Activated T-helper 1 cell treated with anti-CD3 and anti-CD28 coated beads, Interleukin-2, amount 50 U/mL, for 16 hours (primary cell): ENCODE measurements at regions not wholly inside any gene's neighbourhood (a gene's known extent, or its start where the extent isn't known, plus 50 kb on each side); places are given as distances from the start of the nearest gene placed in this dataset.
"Not testable (repeated sequence)": the region's sequence is repeated elsewhere in the genome, so short reads cannot be mapped to it uniquely, and the experiment has no call there.

ENCODE experiments used
- DNase-seq, 2 donors: peaks; one replicate each; pipeline ENCODE4 v3.0.0-alpha.2; 2020; ENCODE audit warnings: low read depth in 1 of 2, low spot score in 1 of 2

DNA sequence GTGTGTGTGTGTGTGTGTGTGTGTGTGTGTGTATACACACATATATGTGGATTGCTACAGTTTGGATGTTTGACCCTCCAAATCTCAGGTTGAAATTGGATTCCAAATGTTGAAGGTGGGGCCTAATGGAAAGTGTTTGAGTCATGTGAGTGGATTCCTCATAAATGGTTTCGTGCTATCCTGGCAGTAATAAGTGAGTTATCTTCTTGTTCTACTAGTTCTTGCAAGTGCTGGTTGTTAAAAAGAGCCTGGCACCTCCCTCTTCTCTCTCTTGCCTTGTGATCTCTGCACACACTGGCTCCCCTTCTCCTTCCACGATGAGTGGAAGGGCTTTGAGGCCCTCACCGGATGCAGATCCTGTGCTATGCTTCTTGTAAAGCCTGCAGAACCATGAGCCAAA lies 344.1 kb downstream of the SH2D1A start:
- DNase-seq, result no peak

DNA sequence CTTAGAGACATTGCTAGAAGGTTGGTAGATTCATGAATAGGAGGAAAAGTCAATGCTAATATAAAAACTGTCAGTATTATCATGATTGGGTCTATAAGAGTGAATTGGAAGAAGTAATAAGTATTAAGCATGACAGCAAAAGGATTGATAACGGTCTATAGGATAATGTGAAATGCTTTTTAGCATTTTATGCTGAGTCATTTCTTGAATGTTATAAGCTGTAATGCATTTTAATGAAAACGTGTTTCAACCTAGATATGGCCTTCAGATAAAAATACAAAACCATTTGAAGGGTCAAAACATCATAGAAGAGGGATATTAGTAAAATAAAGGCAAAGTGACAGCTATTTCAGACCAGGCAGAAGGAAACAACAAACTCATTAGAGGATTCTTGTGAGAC lies 353.5 kb downstream of the SH2D1A start:
- no peak for DNase-seq

DNA sequence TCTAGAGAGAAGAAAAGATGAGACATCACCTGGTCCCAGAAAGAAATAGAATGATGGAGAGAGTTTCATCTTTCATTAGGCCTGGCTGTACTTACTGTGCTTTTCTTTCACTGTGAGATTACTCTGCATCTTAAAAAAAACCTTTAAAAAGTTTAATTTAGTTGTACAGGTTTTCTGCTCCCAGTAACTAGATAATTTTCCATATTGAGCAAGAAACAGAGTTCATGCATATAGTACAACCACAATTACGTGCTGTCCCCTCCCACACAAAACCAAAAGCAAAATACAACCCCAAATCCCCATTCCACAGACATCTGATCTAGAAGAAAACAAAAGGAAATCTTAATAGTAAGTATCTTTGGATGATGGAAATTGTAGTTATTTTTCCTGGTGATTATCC lies 371.2 kb downstream of the SH2D1A start:
- DNase-seq, result no peak

DNA sequence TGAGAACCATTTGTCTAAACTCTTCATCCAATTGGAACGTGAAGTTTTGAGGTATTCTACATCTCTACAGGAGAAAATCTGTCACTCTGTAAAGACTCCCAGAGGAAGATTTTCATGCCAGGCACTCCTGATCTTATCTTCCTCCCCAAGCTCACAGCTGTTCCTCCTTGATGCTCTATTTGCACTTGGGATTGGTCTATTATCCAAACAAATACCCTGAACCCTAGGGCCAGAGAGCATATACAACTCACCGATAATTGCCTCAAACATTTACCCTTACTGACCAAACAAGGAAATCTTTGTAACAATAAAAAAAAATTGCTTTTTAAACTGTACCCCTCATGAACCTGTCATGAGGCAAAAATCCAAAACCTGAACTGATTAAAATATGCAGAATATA lies 372.7 kb downstream of the SH2D1A start:
- no peak for DNase-seq

DNA sequence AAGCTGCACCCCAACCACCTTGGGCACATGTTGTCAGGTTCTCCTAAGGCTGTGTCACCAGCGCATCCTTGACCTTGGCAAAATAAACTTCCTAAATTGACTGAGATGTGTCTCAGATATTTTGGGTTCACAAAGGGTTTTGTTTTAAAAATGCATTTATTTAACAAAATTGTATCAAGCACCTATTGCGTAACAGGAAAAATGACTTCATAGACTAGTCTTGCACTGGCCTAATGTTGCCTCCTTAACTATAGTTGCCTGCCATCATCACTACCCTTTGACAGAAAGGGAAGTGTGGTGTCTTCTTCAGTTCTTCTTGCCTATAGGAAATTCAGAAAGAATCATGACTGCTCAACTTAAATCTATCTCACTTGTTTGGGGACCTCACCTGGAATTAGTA lies 374.2 kb downstream of the SH2D1A start:
- no peak for DNase-seq

DNA sequence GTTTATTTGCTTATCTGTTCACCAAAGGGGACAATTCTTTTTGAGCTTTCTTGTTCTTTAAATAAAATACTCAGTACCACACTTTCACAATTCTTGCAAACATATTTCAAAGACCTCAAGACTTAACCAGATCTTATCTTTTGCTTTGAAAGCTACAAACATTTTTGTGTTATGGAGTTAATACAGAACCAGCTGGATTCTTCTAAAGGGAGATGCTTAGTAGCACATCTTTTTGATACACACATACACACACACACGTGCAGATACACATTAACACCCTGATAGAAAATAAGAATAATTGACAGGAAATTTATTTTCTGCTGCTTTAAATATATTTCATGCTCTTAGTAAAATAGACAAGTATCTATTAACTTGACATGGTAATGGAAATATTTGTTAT lies 379.1 kb downstream of the SH2D1A start:
- DNase-seq, result no peak

DNA sequence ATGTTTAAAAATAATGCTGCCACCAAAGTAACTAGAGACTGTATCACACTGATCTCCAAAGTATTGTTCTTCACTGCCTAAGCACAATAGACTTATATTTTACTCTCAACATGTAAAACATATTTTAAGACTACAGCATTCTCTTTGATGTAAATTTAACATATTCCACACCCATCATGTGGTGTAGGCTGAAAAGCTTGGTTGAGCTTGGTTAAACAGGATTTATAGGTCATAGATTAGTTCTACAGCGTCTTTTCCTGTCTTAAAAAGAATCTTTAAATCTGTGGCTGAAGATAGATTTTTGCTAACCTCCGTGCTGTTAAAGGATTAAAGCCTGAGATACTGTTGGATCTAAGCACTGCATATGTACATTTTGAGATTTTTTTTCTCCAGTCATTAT lies 379.9 kb downstream of the SH2D1A start:
- DNase-seq, result no peak

DNA sequence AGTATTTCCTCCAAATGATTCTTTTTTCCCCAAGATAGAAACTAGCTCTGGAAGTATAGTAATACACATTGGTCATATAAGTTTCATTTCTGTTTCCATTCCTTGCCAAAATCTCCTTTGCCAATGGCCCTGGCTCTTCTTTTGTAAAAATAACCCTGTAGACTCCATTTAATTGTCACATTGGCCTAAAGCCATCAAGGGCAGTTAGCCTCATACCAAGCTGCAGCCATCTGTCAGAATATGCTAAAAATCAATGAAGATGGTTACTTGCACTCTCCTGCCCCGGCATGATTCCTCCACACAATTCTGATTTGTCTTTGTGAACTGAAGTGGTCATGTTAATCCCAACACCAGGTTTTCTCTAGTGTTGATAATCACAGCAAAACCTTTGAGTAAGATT lies 380.5 kb downstream of the SH2D1A start:
- DNase-seq, result no peak

DNA sequence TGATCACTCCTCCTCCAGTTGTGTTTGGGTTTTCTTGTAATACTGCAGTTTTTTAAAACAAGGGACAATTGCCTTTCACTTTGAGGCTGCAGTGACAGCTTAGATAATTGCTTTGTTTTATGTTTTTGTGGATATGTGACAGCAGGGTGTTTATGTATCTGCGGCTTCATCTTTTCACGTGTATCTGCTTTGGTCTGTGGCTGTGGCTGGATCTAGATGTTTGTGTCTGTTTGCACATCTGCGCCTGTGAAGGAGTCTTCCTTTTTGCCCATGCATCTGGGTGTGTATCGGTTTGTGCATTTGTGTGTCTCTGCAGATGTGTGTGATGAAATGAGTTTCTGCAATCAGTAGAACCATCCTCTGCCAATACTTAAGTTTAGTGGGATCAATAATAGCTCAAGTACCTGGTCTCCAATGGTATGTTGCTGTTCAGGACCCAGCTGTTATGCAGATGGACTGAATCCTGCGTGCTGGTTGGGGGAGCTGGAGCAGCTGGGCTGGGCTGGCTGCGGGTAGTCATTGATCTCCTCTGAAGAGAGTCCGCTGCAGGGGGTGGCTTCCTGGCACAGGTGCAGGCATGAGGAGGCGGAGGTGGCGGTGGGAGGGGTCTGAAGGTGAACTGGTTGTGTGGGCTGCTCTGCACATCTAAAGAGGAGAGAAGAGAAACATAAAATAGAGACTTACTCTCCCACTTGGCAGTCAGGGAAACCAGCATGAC lies 390.3 kb downstream of the SH2D1A start:
- DNase-seq, result peak; percentile 3 to 16

DNA sequence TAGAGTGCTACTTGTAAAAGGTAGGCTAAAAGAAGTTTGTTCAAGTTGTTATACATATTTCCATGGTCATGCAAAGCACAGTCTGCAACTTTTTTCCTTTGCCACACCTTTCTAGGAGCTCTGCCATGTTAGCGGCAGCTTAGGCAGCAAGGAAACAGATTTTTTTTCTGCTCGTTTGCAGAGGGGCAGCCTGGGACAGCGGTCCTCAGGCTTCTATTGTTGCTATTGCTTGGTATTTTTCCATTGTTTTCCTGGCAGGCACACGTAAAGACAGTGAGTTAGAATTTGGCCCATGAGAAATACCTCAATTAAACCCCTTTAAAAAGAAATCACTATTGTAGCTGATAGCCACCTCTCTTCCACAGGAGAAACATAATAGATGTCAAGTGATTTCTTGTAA lies 391.4 kb downstream of the SH2D1A start:
- DNase-seq, result no peak

DNA sequence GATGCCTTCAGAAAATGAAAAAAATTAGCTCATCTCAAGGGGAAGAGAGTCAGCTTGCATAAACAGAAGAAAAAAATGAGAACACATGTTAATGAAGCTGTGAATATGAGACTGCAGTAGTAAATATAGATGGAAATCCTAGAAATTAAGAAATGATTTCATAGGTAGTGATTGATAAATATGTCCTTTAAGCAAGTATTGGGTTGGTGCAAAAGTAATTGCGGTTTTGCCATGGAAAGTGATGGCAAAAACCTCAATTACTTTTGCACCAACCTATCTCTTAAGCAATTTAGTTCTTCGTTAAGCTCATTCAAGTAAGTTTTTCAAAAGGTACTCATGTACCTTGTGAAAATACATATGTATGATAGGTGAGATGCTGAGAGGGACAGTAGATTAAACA lies 400.9 kb downstream of the SH2D1A start:
- DNase-seq, result no peak

DNA sequence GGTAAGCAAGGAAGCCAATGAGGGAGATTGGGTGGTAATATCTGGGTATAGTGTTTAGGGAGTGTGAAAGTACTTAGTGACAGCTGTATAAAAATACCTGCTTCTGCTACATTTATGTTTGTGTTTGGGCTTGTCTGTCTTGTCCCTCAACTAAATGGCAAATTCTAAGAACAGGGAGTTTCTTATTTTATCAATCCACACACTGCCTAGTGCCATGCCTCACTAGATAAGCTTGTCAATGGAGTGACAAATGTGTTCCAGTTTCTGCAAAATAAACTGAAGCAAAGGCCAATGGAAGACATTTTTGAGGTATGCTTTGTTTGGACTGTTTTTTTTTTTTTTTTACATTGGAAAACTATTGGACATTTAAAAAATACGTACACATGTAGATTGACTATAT lies 418.0 kb downstream of the SH2D1A start:
- no peak for DNase-seq

DNA sequence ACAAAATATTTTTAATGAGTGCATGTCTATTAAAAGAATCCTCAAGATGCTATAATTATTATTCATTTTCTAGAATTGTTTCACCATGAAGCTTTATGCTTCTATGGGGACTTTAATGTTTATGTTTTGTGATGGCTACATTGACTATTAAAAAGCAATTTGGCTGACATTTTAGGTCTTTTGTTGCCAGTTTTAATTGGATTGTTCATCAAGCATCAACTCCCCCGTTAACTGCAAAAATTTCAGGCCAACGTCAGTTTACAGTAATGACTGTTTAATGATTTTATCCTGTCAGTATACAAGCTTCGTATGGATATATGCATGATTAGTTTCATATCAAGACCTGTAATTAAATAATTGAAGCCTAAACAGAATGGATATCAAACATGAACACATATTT lies 422.8 kb downstream of the SH2D1A start:
- DNase-seq, result no peak

DNA sequence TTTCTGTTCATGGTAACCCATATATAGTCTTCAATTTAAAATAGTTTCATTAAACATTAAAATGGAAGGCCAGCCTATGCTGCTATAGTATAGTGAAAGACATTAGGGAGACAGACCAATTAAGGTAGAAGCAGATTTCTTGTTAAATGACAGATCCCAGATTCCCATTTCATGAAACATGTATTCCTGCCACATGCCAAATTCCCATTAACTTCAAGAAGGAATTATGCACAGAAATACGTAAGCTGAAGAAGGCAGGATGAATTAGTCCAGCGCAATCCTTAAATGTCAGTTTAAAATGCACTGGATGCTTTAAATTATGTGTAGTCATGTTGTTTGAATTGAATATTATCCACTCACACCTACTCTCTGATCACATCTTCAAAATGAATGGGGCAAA lies 424.9 kb downstream of the SH2D1A start:
- no peak for DNase-seq

DNA sequence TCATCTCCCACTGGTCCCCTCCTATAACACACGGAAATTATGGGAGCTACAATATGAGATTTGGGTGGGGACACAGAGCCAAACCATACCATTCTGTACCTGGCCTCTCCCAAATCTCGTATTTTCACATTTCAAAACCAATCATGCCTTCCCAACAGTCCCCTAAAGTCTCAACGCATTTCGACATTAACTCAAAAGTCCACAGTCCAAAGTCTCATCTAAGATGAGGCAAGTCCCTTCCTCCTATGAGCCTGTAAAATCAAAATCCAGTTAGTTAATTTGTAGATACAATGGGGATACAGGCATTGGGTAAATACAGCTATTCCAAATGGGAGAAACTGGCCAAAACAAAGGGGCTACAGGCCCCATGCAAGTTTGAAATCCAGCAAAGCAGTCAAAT lies 441.9 kb downstream of the SH2D1A start:
- not testable (repeated sequence) for DNase-seq

DNA sequence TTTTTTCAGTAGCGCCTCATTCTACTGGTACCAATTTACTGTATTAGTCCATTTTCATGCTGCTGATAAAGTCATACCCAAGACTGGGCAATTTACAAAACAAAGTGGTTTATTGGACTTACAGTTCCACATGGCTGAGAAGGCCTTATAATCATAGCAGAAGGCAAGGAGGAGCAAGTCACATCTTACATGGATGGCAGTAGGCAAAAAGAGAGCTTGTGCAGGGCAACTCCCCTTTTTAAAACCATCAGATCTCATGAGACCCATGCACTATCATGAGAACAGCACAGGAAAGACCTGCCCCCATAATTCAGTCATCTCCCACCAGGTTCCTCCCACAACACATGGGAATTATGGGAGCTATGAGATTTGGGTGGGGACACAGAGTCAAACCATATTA lies 443.5 kb downstream of the SH2D1A start:
- DNase-seq, result not testable (repeated sequence)

DNA sequence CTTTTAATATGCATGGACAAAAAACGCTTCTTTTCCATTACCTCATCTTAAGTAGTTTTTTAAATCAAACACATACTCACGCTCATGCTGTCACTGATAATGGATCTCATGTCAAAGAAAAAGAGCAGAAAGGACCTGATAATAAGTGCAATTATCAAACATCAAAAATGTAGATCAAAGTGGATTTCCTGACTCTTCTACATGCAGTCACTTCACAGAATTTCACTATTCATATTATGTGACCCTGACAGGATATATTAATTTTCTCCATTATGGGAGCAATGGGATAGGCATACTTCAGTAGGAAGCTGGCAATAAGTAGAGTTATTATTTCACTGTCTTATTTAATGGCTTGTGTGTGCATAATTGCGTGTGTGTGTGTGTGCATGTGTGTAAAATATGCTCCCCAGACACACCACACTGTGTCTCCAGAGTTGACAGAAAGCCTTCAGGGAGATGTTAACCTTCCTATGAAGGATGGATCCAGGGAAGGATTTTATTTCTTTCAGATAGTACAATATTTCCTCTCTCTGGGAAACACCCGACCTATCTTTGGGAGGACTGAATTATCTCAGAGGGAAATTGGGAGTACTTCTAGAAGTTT lies 445.2 kb downstream of the SH2D1A start:
- no peak for DNase-seq

DNA sequence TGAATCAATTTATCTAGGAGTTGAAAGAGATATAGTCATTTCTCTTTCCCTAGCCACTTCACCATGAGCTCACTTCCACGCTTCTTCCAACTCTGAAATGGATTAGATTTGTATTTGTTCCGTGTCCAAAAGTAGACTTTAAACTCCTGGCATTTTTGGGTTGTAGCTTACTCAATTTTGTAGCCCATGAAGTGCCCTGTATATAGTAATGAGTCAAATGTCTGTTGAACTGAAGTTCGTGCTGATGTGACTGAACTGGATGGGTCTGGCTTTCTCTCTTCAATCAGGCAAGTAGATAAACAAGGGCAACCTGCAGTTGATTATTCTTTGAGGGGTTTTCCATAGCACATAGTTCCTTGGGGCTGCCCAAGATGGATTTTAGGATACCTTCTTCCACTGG lies 450.6 kb downstream of the SH2D1A start:
- no peak for DNase-seq

DNA sequence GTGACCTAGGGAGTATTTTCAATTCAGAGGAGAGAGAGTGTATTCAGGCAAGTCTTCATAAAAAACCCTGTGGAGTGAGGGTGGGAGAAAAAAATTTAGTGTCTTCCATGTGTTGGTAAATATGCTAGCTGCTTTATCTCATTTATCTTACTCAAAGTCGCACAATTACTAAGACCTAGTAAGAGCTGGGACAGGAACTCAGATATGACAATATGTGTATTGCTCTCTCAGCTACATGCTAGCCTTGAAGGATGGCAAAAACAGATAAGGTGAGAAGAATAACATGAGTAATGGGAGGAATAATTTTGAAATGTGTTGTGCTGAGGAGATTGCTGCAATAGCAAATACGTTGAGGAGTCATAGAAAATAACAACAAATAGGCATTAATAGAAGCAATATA lies 458.6 kb downstream of the SH2D1A start:
- DNase-seq, result no peak

DNA sequence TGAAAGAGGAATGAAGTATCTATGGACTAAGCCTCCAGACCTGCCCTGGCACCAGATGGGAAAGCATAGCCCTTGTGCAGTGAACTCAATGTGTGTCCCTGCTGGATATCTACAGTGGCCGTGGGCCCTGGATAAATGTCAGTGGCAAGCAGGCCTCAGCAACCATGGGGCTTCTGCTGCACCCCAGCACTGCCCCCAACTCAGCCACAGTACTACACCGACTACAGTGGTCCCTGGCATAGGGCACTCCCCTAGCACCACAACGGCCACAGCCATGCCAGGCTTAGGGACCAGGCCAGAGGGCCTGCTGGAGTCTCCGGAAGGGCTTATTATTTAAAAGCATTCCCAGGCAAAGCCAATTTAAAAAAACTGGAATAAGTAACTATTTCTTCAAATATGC lies 459.1 kb downstream of the SH2D1A start:
- no peak for DNase-seq

DNA sequence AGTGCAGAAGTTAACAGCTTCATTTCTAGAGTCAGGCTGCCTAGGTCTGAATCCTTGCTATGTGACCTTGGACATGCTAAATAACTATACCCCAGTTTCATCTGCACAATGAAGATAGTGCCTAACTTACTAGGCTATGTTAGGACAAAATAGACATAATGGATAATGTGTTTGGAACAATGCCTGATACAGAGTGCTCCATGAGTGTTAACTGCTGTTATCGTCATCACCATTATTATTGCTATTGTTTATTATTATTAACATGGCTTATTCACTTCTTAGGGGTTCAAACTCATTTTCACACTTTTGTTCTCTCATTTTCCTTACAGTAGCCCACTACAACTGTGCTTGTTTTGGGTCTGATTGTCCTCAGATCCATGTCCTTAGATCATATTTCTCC lies 467.7 kb downstream of the SH2D1A start:
- no peak for DNase-seq

DNA sequence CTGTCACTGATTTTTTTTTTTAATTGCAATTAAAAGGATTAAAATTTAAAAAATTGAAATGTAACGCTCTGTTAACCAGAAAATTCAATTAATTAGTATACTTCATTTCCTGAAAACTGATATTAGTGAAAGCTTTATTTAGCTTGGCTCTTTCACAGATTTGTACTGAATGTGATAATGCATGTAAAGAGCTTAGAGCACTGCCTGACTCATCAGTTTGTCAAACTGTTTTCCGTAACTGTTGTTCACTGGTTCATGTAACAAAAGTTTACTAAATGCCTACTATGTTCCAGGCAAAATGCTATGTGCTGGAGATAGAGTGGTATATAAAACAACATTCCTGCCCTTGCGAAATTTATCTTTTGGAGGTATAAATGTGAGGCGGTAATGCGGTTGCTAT lies 471.7 kb downstream of the SH2D1A start:
- DNase-seq, result no peak

DNA sequence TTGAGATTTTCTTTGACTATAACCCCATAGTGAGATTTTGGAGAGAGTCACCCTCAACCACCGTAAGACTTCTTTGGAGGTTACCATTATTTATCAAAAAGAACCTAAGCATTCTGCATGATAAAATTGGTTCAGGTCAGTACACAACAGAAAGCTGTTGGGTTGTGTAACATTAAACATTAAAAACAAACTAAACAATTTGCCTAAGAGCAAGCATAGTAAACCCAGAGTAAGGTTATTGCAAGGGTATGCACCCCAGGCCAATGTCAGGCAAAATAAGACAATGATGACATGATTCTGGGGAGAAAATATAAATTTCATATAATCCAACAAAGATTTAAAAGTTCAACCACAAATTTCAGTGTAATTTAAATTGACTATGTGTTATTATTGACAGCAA lies 472.4 kb downstream of the SH2D1A start:
- DNase-seq, result no peak
